Neural progenitor cell (in vitro differentiated cells): ENCODE measurements at regions not wholly inside any gene's neighbourhood (a gene's known extent, or its start where the extent isn't known, plus 50 kb on each side); places are given as distances from the start of the nearest gene placed in this dataset.

Experiments
- DNase-seq: peaks from one replicate; pipeline ENCODE4 v3.0.0-alpha.2; 2016; ENCODE audit warnings: low spot score
- H2AFZ ChIP-seq: fragments of 200-600 bp; sonication (generic); replicated peaks from 2 replicates; pipeline ENCODE4 v1.6.1; 2016; ENCODE audit warnings: antibody characterized with exemption
- H3F3A ChIP-seq: fragments of 200-600 bp; sonication (generic); 2 replicates; pipeline ENCODE4 v1.6.1; 2016; ENCODE audit warnings: antibody characterized with exemption, low read depth
- H3K27ac ChIP-seq: fragments of 200-600 bp; sonication (generic); 2 replicates; pipeline ENCODE4 v1.5.1; 2016; ENCODE audit warnings: mild to moderate bottlenecking
- H3K27me3 ChIP-seq: fragments of 200-600 bp; sonication (generic); 2 replicates; pipeline ENCODE4 v1.6.1; 2016; ENCODE audit warnings: mild to moderate bottlenecking, moderate library complexity
- H3K36me3 ChIP-seq: fragments of 200-600 bp; sonication (generic); 2 replicates; pipeline ENCODE4 v1.5.1; 2016
- H3K4me1 ChIP-seq: fragments of 200-600 bp; sonication (generic); 2 replicates; pipeline ENCODE4 v1.6.1; 2016; ENCODE audit warnings: mixed run types
- H3K4me2 ChIP-seq: fragments of 200-600 bp; sonication (generic); 2 replicates; pipeline ENCODE4 v1.6.1; 2016
- H3K4me3 ChIP-seq: fragments of 200-600 bp; sonication (generic); 2 replicates; pipeline ENCODE4 v1.5.1; 2016
- H3K79me2 ChIP-seq: fragments of 200-600 bp; sonication (generic); 2 replicates; pipeline ENCODE4 v1.6.1; 2016; ENCODE audit warnings: low read depth
- H3K9ac ChIP-seq: fragments of 200-600 bp; sonication (generic); 2 replicates; pipeline ENCODE4 v1.6.1; 2016
- H3K9me3 ChIP-seq: fragments of 200-600 bp; sonication (generic); 2 replicates; pipeline ENCODE4 v1.5.1; 2016; ENCODE audit warnings: low read depth
- H4K20me1 ChIP-seq: fragments of 200-600 bp; sonication (generic); 2 replicates; pipeline ENCODE4 v1.6.1; 2016; ENCODE audit warnings: low read depth
- H3K27ac Mint-ChIP-seq: 3 replicates; pipeline ENCODE4 v1.8.0; 2021; ENCODE audit warnings: mixed read lengths
- H3K27me3 Mint-ChIP-seq: 2 replicates; pipeline ENCODE4 v1.8.0; 2022; ENCODE audit warnings: low read depth, mild to moderate bottlenecking, inconsistent platforms, moderate library complexity, mixed read lengths; ENCODE audit not compliant: insufficient read depth
- H3K36me3 Mint-ChIP-seq: 3 replicates; pipeline ENCODE4 v1.8.0; 2021; ENCODE audit warnings: mixed read lengths
- H3K4me1 Mint-ChIP-seq: 3 replicates; pipeline ENCODE4 v1.8.0; 2021; ENCODE audit warnings: mixed read lengths
- H3K4me3 Mint-ChIP-seq: 3 replicates; pipeline ENCODE4 v1.8.0; 2021; ENCODE audit warnings: mild to moderate bottlenecking, moderate library complexity, mixed read lengths
- H3K9me3 Mint-ChIP-seq: 3 replicates; pipeline ENCODE4 v1.8.0; 2020; ENCODE audit warnings: mixed read lengths
- CTCF ChIP-seq: fragments of 200-600 bp; sonication (generic); IDR thresholded peaks from 2 replicates; pipeline ENCODE4 v1.5.1; 2017; ENCODE audit warnings: antibody characterized with exemption, mild to moderate bottlenecking
- EZH2 ChIP-seq: fragments of 200-600 bp; sonication (generic); IDR thresholded peaks from 2 replicates; pipeline ENCODE4 v1.6.1; 2017; ENCODE audit warnings: antibody characterized with exemption, mild to moderate bottlenecking, moderate library complexity
- EZH2phosphoT487 ChIP-seq: fragments of 200-600 bp; sonication (generic); IDR thresholded peaks from 2 replicates; pipeline ENCODE4 v1.6.1; 2017; ENCODE audit warnings: antibody characterized with exemption

GRCh38 chr16:80024443-80024842 lies 423.9 kb upstream of the MAF start:
- no peaks in the 10 kb centered on the region for H3K9me3 ChIP-seq
- DNase-seq: no peak
- H3K27me3 Mint-ChIP-seq: peaks cover 4% of the 10 kb centered on the region
- no peak overlapping the region for H3K4me3 ChIP-seq
- no peak overlapping the region for H3K27ac Mint-ChIP-seq
- H3K4me3 Mint-ChIP-seq: no peak overlapping the region
- H3K4me2 ChIP-seq: no peak overlapping the region
- H3K27me3 ChIP-seq: peaks cover 16% of the 10 kb centered on the region
- H3K79me2 ChIP-seq: no peaks in the 10 kb centered on the region
- no peaks in the 10 kb centered on the region for H3K9me3 Mint-ChIP-seq
- H3K4me1 Mint-ChIP-seq: peaks cover 19% of the 10 kb centered on the region
- H3K36me3 Mint-ChIP-seq: no peaks in the 10 kb centered on the region
- H3K4me1 ChIP-seq: peaks cover 13% of the 10 kb centered on the region
- peaks cover 10% of the 10 kb centered on the region for H3F3A ChIP-seq
- TF ChIP-seq EZH2 (no peak), CTCF (no peak), EZH2phosphoT487 (no peak)
- no peak overlapping the region for H2AFZ ChIP-seq
- H3K36me3 ChIP-seq: no peaks in the 10 kb centered on the region
- no peaks in the 10 kb centered on the region for H4K20me1 ChIP-seq
- H3K27ac ChIP-seq: no peak overlapping the region
- no peak overlapping the region for H3K9ac ChIP-seq

- H3K9ac ChIP-seq: no peak overlapping the region
- H3K4me3 Mint-ChIP-seq: no peak overlapping the region
- peaks cover 13% of the 10 kb centered on the region for H3K4me1 Mint-ChIP-seq
- no peak overlapping the region for H3K4me3 ChIP-seq
- H3K36me3 ChIP-seq: no peaks in the 10 kb centered on the region
- DNase-seq: no peak
- H3K36me3 Mint-ChIP-seq: no peaks in the 10 kb centered on the region
- no peaks in the 10 kb centered on the region for H4K20me1 ChIP-seq
- H3K79me2 ChIP-seq: no peaks in the 10 kb centered on the region
- no peaks in the 10 kb centered on the region for H3K9me3 ChIP-seq
- H3K27me3 ChIP-seq: peaks cover 16% of the 10 kb centered on the region
- H3K4me1 ChIP-seq: peaks cover 9% of the 10 kb centered on the region
- no peak overlapping the region for H3K27ac ChIP-seq
- no peak overlapping the region for H3K4me2 ChIP-seq
- no peak overlapping the region for H3K27ac Mint-ChIP-seq
- TF ChIP-seq CTCF (no peak), EZH2phosphoT487 (no peak), EZH2 (no peak)
- H3K27me3 Mint-ChIP-seq: peaks cover 2% of the 10 kb centered on the region
- no peak overlapping the region for H2AFZ ChIP-seq
- peaks cover 4% of the 10 kb centered on the region for H3F3A ChIP-seq
- no peaks in the 10 kb centered on the region for H3K9me3 Mint-ChIP-seq
Observed at GRCh38 chr16:80023865-80024264, 423.3 kb upstream of the MAF start.

GRCh38 chr16:80019395-80019794 lies 418.9 kb upstream of the MAF start:
- Histone ChIP-seq H3K9me3 (no peaks in the 10 kb centered on the region), H3K27me3 (no peaks in the 10 kb centered on the region), H3K4me3 (no peak overlapping the region), H2AFZ (no peak overlapping the region), H3K9ac (no peak overlapping the region), H3K36me3 (no peaks in the 10 kb centered on the region), H3K4me2 (no peak overlapping the region), H3K79me2 (no peaks in the 10 kb centered on the region), H4K20me1 (no peaks in the 10 kb centered on the region), H3K27ac (no peak overlapping the region), H3K4me1 (peaks cover 5% of the 10 kb centered on the region), H3F3A (no peaks in the 10 kb centered on the region)
- no peaks in the 10 kb centered on the region for H3K27me3 Mint-ChIP-seq
- no peaks in the 10 kb centered on the region for H3K36me3 Mint-ChIP-seq
- H3K9me3 Mint-ChIP-seq: no peaks in the 10 kb centered on the region
- TF ChIP-seq EZH2phosphoT487 (no peak), CTCF (no peak), EZH2 (no peak)
- DNase-seq: no peak
- H3K27ac Mint-ChIP-seq: no peak overlapping the region
- H3K4me1 Mint-ChIP-seq: peaks cover 4% of the 10 kb centered on the region
- no peak overlapping the region for H3K4me3 Mint-ChIP-seq
